H1 (cell line): ENCODE measurements at regions not wholly inside any gene's neighbourhood (a gene's known extent, or its start where the extent isn't known, plus 50 kb on each side); places are given as distances from the start of the nearest gene placed in this dataset.

Source experiments
- CEBPB ChIP-seq: IDR thresholded peaks from 2 replicates; pipeline ENCODE4 v1.6.1; 2012; ENCODE audit warnings: low read depth, low read length
- CHD2 ChIP-seq: IDR thresholded peaks from 2 replicates; pipeline ENCODE4 v1.6.1; 2012; ENCODE audit warnings: low read length, improper control_type of control experiment
- EP300 ChIP-seq, 2 experiments: IDR thresholded peaks; 1 replicate in 1 of 2; 2 replicates in 1 of 2; pipeline ENCODE4 v1.6.1; 2011 to 2012; ENCODE audit warnings: low read depth in 2 of 2, low read length in 2 of 2, mild to moderate bottlenecking in 2 of 2, borderline replicate concordance in 1 of 2, inconsistent platforms in 1 of 2, moderate library complexity in 1 of 2
- EZH2 ChIP-seq: fragments of 200-600 bp; sonication (generic); IDR thresholded peaks from 2 replicates; pipeline ENCODE4 v1.7.1; 2012; ENCODE audit warnings: low read depth, mild to moderate bottlenecking, moderate library complexity, low read length, inconsistent platforms; ENCODE audit not compliant: severe bottlenecking
- MAFK ChIP-seq: IDR thresholded peaks from 2 replicates; pipeline ENCODE4 v1.6.1; 2012; ENCODE audit warnings: low read depth, mild to moderate bottlenecking, improper control_type of control experiment, low read length
- POLR2A ChIP-seq, 2 experiments: IDR thresholded peaks; 1 replicate in 1 of 2; 2 replicates in 1 of 2; pipeline ENCODE4 v1.6.1; 2011; ENCODE audit warnings: low read depth in 2 of 2, low read length in 2 of 2, mild to moderate bottlenecking in 2 of 2; ENCODE audit errors: control extremely low read depth in 1 of 2
- POLR2AphosphoS5 ChIP-seq: IDR thresholded peaks from 2 replicates; pipeline ENCODE4 v1.6.1; 2011; ENCODE audit warnings: low read depth, low read length
- SP2 ChIP-seq: IDR thresholded peaks from 2 replicates; pipeline ENCODE4 v1.6.1; 2012; ENCODE audit warnings: mild to moderate bottlenecking, low read length, inconsistent platforms
- TF ChIP-seq, protein P1 (sequence below), 3 experiments: IDR thresholded peaks; 1 replicate in 2 of 3; 2 replicates in 1 of 3; pipeline versions ENCODE4 v1.5.1 to v1.6.1; 2011; ENCODE audit warnings: low read length in 3 of 3, mild to moderate bottlenecking in 3 of 3, inconsistent platforms in 2 of 3, low read depth in 1 of 3, moderate library complexity in 1 of 3; ENCODE audit not compliant: insufficient read depth in 1 of 3; ENCODE audit errors: control extremely low read depth in 1 of 3
- TF ChIP-seq, protein P2 (sequence below): IDR thresholded peaks from 2 replicates; pipeline ENCODE4 v1.6.1; 2012; ENCODE audit warnings: low read length, inconsistent platforms

GRCh38 chr12:88977115-88977514 lies 375.2 kb downstream of the DUSP6 start:
- TF ChIP-seq EZH2 (no peak), CHD2 (no peak), MAFK (no peak), POLR2A (IDR thresholded peaks at IDR 0.05; ENCODE audit: control extremely low read depth in 1 of 2, low read depth in 2 of 2, low read length in 2 of 2) (no peak), POLR2AphosphoS5 (no peak), EP300 (IDR thresholded peaks at IDR 0.05; ENCODE audit: borderline replicate concordance in 1 of 2, low read depth in 2 of 2, low read length in 2 of 2) (no peak), CEBPB (no peak), SP2 (no peak)
- TF ChIP-seq, protein P1, sequence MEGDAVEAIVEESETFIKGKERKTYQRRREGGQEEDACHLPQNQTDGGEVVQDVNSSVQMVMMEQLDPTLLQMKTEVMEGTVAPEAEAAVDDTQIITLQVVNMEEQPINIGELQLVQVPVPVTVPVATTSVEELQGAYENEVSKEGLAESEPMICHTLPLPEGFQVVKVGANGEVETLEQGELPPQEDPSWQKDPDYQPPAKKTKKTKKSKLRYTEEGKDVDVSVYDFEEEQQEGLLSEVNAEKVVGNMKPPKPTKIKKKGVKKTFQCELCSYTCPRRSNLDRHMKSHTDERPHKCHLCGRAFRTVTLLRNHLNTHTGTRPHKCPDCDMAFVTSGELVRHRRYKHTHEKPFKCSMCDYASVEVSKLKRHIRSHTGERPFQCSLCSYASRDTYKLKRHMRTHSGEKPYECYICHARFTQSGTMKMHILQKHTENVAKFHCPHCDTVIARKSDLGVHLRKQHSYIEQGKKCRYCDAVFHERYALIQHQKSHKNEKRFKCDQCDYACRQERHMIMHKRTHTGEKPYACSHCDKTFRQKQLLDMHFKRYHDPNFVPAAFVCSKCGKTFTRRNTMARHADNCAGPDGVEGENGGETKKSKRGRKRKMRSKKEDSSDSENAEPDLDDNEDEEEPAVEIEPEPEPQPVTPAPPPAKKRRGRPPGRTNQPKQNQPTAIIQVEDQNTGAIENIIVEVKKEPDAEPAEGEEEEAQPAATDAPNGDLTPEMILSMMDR (IDR thresholded peaks at IDR 0.05; ENCODE audit: control extremely low read depth in 1 of 3, insufficient read depth in 1 of 3, low read depth in 1 of 3, low read length in 3 of 3): no peak
- TF ChIP-seq, protein P2, sequence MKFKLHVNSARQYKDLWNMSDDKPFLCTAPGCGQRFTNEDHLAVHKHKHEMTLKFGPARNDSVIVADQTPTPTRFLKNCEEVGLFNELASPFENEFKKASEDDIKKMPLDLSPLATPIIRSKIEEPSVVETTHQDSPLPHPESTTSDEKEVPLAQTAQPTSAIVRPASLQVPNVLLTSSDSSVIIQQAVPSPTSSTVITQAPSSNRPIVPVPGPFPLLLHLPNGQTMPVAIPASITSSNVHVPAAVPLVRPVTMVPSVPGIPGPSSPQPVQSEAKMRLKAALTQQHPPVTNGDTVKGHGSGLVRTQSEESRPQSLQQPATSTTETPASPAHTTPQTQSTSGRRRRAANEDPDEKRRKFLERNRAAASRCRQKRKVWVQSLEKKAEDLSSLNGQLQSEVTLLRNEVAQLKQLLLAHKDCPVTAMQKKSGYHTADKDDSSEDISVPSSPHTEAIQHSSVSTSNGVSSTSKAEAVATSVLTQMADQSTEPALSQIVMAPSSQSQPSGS: no peak
